ENCODE measurements at regions not wholly inside any gene's neighbourhood (a gene's known extent, or its start where the extent isn't known, plus 50 kb on each side); places are given as distances from the start of the nearest gene placed in this dataset.
A peak's percentile ranks its signal among the peaks of the same experiment; 100 is the strongest.
"Not testable (repeated sequence)": the region's sequence is repeated elsewhere in the genome, so short reads cannot be mapped to it uniquely, and the experiment has no call there.

DNA sequence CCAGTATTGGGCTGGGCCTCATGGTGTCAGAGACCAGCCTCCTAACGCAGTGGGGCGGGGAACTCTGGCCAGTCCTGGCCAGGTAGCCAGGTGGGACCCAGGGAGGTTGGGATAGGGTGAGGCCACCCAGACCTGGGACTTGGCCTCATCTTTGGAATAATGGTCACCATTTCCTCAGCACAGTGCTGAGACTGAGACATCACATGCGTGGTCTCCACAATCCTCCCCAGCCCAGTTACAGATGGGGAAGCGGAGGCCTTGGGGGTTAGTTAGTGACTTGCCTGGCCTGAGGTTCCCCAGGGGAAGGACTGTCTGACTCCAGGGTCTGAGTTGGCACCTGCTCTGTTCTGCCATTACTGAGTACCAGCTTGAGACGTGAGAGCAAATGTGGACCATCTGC, 77.9 kb upstream of the CASZ1 start:
- Mint-ChIP-seq H3K4me3 (no peak overlapping the region), H3K9me3 (no peaks in the 10 kb centered on the region), H3K27me3 (peaks cover 11 to 60% of the 10 kb centered on the region in 2 donors), H3K4me1 (ENCODE audit: low read depth in 2 of 2) (no peaks in the 10 kb centered on the region), H3K36me3 (ENCODE audit: insufficient read depth) (no peaks in the 10 kb centered on the region), H3K27ac (no peak overlapping the region)
- DNase-seq (no peak), ATAC-seq (replicated peaks) (no peak)

GRCh38 chr1:10877894-10878293, 81.4 kb upstream of the CASZ1 start:
- Mint-ChIP-seq H3K9me3 (no peaks in the 10 kb centered on the region), H3K27ac (no peak overlapping the region), H3K36me3 (ENCODE audit: insufficient read depth) (no peaks in the 10 kb centered on the region), H3K4me1 (ENCODE audit: low read depth in 2 of 2) (no peaks in the 10 kb centered on the region), H3K4me3 (no peak overlapping the region), H3K27me3 (peaks cover 14 to 58% of the 10 kb centered on the region in 2 donors)
- no peak for ATAC-seq (replicated peaks)
- DNase-seq, result no peak

DNA sequence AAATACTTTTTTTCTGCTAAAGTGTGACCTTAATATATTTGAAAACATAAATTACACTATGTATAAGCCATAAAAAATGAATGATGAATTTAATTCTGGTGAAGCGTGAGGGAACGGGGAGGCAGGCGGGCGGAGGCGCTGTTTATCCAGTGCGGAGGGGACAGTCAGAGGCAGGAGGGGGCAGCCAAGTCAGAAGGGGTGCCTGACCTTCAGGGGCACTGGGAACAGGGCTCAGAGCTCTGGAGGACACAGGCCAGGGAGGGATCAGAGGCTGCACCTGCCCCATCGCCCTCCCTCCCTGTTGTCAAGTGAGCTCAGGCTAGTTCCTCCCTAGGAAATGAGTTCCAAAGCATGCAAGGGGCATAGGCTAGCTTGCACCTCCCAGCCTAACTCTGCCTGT, 82.0 kb upstream of the CASZ1 start:
- H3K27me3 Mint-ChIP-seq, result peaks cover 14 to 52% of the 10 kb centered on the region in 2 donors
- H3K27ac Mint-ChIP-seq, result no peak overlapping the region
- no peaks in the 10 kb centered on the region for H3K36me3 Mint-ChIP-seq (ENCODE audit: insufficient read depth)
- no peak for ATAC-seq (replicated peaks)
- no peak overlapping the region for H3K4me3 Mint-ChIP-seq
- no peak for DNase-seq
- no peaks in the 10 kb centered on the region for H3K4me1 Mint-ChIP-seq (ENCODE audit: low read depth in 2 of 2)
- H3K9me3 Mint-ChIP-seq, result no peaks in the 10 kb centered on the region

DNA sequence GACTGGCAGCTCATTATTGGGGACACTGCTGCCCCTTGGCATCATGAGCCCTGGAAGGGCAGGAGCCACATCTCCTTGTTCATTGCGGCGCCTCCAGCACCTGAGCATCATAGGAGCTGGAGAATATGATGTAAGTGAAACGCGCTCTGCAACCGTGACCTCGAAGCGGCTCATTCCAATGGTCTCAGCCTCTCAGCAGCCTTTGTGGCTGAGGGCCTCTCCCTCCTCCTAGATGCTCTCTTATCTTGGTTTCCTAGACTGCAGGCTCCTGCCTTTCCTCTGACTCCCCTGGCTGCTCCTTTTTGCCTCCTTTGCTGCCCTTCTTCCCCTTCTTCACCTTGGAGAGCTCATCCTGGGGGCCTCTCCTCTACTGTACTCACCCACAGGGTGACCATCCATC, 83.6 kb upstream of the CASZ1 start:
- H3K4me3 Mint-ChIP-seq, result no peak overlapping the region
- ATAC-seq (replicated peaks) (no peak), DNase-seq (no peak)
- no peaks in the 10 kb centered on the region for H3K4me1 Mint-ChIP-seq (ENCODE audit: low read depth in 2 of 2)
- no peaks in the 10 kb centered on the region for H3K9me3 Mint-ChIP-seq
- no peaks in the 10 kb centered on the region for H3K36me3 Mint-ChIP-seq (ENCODE audit: insufficient read depth)
- H3K27ac Mint-ChIP-seq, result peak overlapping the region in 1 of 2 donors; percentile 42
- H3K27me3 Mint-ChIP-seq, result peaks cover 17 to 40% of the 10 kb centered on the region in 2 donors

- Mint-ChIP-seq H3K27me3 (peaks cover 27 to 46% of the 10 kb centered on the region in 2 donors), H3K4me1 (ENCODE audit: low read depth in 2 of 2) (no peaks in the 10 kb centered on the region), H3K9me3 (no peaks in the 10 kb centered on the region), H3K4me3 (no peak overlapping the region), H3K27ac (no peak overlapping the region), H3K36me3 (ENCODE audit: insufficient read depth) (no peaks in the 10 kb centered on the region)
- ATAC-seq (replicated peaks) (no peak), DNase-seq (no peak)
These were observed 84.6 kb upstream of the CASZ1 start for GRCh38 chr1:10881046-10881445.

DNA sequence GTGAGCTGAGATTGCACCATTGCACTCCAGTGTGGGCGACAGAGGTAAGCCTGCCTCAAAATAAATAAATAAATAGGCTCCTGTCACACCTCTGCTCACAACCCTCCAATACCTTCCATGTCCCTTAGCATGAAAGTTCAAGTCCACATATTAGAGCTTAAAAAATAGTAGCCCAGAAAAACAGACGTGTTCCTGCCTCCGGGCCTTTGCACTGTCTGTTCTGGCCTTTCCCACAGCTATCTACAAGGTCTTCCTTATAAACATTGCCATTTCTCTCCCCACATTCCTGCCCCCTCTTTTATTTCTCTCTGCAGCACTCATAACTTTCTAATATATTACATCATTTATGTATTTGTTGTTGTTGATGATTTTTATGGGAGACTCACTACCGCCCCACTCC, 85.6 kb upstream of the CASZ1 start:
- no peaks in the 10 kb centered on the region for H3K36me3 Mint-ChIP-seq (ENCODE audit: insufficient read depth)
- DNase-seq (no peak), ATAC-seq (replicated peaks) (no peak)
- H3K9me3 Mint-ChIP-seq, result no peaks in the 10 kb centered on the region
- no peaks in the 10 kb centered on the region for H3K4me1 Mint-ChIP-seq (ENCODE audit: low read depth in 2 of 2)
- H3K27me3 Mint-ChIP-seq, result peaks cover 28 to 56% of the 10 kb centered on the region in 2 donors
- no peak overlapping the region for H3K27ac Mint-ChIP-seq
- H3K4me3 Mint-ChIP-seq, result no peak overlapping the region

- not testable (repeated sequence) for H3K9me3 Mint-ChIP-seq; H3K36me3 Mint-ChIP-seq (ENCODE audit: insufficient read depth); H3K4me1 Mint-ChIP-seq (ENCODE audit: low read depth in 2 of 2); H3K4me3 Mint-ChIP-seq; DNase-seq; H3K27ac Mint-ChIP-seq; ATAC-seq (replicated peaks)
- peaks cover 45 to 71% of the 10 kb centered on the region in 2 donors for H3K27me3 Mint-ChIP-seq
These were observed 90.6 kb upstream of the CASZ1 start for GRCh38 chr1:10887032-10887431.

- DNase-seq (no peak), ATAC-seq (replicated peaks) (no peak)
- H3K9me3 Mint-ChIP-seq, result no peaks in the 10 kb centered on the region
- no peak overlapping the region for H3K4me3 Mint-ChIP-seq
- peaks cover 4% of the 10 kb centered on the region in 2 donors for H3K4me1 Mint-ChIP-seq (ENCODE audit: low read depth in 2 of 2)
- H3K36me3 Mint-ChIP-seq (ENCODE audit: insufficient read depth), result peaks cover 3% of the 10 kb centered on the region
- H3K27ac Mint-ChIP-seq, result no peak overlapping the region
- peaks cover 56 to 76% of the 10 kb centered on the region in 2 donors for H3K27me3 Mint-ChIP-seq
These were observed 91.8 kb upstream of the CASZ1 start for GRCh38 chr1:10888291-10888690.

DNA sequence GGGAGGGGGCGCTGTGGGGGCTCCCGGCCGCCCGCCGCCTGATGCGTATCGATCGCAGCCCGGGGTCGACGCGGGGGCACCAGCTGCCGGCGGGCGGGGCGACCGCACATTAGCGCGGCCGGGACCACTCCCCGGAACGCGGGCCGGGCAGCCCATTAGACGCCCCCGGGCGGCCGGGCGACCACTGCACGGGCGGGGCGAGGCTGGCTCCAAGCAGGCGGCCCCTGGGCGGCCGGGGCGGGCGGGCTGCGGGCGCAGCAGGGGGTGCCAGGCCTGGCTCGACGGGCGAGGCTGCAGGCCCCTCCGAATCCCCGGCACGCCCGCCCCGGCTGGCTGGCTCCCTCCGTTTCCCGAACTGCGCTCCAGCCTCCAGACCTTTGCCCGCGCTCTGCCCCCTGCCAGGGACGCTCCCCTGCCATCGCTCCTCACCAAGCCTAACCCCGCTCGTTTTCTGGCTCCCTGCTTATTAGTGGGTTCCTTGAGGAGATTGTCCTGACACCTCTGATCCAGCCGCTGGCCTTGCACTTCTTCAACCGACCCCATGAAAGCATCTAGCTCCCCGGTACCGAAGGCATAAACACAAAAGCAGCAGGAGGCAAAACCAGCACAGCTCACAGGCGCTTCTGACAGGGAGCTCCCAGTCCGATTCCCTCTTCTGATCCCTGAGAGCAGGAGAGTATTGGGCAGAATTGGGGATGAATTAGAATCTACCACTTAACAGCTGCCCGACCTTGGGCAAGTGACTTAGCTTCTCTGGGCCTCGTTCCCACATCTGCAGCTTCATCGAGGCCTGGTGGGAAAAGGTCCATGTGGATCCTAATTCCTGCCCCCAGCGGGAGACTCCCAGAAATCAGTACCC, 92.6 kb upstream of the CASZ1 start:
- H3K27ac Mint-ChIP-seq, result no peak overlapping the region
- H3K9me3 Mint-ChIP-seq, result no peaks in the 10 kb centered on the region
- H3K4me1 Mint-ChIP-seq (ENCODE audit: low read depth in 2 of 2), result peaks cover 4% of the 10 kb centered on the region in 2 donors
- no peak for ATAC-seq (replicated peaks)
- peaks cover 56 to 77% of the 10 kb centered on the region in 2 donors for H3K27me3 Mint-ChIP-seq
- H3K4me3 Mint-ChIP-seq, result peak overlapping the region; percentile 37 to 52
- H3K36me3 Mint-ChIP-seq (ENCODE audit: insufficient read depth), result peaks cover 3% of the 10 kb centered on the region
- no peak for DNase-seq

GRCh38 chr1:10889650-10890353, 93.4 kb upstream of the CASZ1 start:
- Mint-ChIP-seq H3K4me1 (ENCODE audit: low read depth in 2 of 2) (peaks cover 4% of the 10 kb centered on the region in 2 donors), H3K27ac (no peak overlapping the region), H3K4me3 (peak overlapping the region in 1 of 2 donors; percentile 52), H3K36me3 (ENCODE audit: insufficient read depth) (peaks cover 3% of the 10 kb centered on the region), H3K27me3 (peaks cover 55 to 76% of the 10 kb centered on the region in 2 donors), H3K9me3 (no peaks in the 10 kb centered on the region)
- no peak for DNase-seq
- no peak for ATAC-seq (replicated peaks)

DNA sequence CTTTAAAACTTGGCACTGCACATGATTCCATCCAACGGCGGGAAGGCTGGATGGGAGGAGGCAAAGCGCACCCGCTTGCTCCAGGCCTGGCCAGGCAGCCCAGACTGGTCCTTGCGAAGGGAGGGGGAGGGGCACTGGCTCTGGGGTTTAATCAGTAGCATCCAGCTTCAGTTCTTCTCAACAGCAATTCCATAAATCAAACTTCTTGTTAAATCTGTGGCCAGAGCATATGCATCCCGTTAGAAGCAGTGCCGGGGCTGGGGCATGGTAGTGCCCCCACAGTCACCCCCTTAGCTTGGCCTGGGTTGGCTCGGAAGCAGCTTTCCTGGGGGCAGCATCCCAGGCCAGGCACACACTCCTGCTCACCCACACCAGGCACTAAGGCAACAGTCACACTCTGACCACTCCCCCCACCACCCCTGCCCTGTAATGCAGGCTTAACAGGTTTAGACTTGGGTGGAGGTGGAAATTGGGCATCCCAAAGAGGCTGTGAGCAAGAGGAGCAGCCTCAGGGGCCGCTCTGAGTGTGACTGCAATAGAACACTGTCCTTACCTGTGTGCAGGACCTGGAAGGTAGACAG, 94.1 kb upstream of the CASZ1 start:
- ATAC-seq (replicated peaks) (no peak), DNase-seq (no peak)
- H3K36me3 Mint-ChIP-seq (ENCODE audit: insufficient read depth), result peaks cover 3% of the 10 kb centered on the region
- H3K4me1 Mint-ChIP-seq (ENCODE audit: low read depth in 2 of 2), result peaks cover 4% of the 10 kb centered on the region in 2 donors
- no peak overlapping the region for H3K27ac Mint-ChIP-seq
- H3K27me3 Mint-ChIP-seq, result peaks cover 47 to 68% of the 10 kb centered on the region in 2 donors
- H3K4me3 Mint-ChIP-seq, result no peak overlapping the region
- H3K9me3 Mint-ChIP-seq, result no peaks in the 10 kb centered on the region

- H3K9me3 Mint-ChIP-seq, result no peaks in the 10 kb centered on the region
- no peak overlapping the region for H3K4me3 Mint-ChIP-seq
- DNase-seq (no peak), ATAC-seq (replicated peaks) (no peak)
- peaks cover 3% of the 10 kb centered on the region for H3K36me3 Mint-ChIP-seq (ENCODE audit: insufficient read depth)
- peaks cover 4% of the 10 kb centered on the region in 2 donors for H3K4me1 Mint-ChIP-seq (ENCODE audit: low read depth in 2 of 2)
- no peak overlapping the region for H3K27ac Mint-ChIP-seq
- peaks cover 42 to 63% of the 10 kb centered on the region in 2 donors for H3K27me3 Mint-ChIP-seq
These were observed 94.6 kb upstream of the CASZ1 start for GRCh38 chr1:10891091-10891490.

- H3K27ac Mint-ChIP-seq, result no peak overlapping the region
- ATAC-seq (replicated peaks), result no peak
- DNase-seq, result no peak
- H3K4me3 Mint-ChIP-seq, result no peak overlapping the region
- H3K36me3 Mint-ChIP-seq (ENCODE audit: insufficient read depth), result peaks cover 3% of the 10 kb centered on the region
- peaks cover 4% of the 10 kb centered on the region in 2 donors for H3K4me1 Mint-ChIP-seq (ENCODE audit: low read depth in 2 of 2)
- H3K27me3 Mint-ChIP-seq, result peaks cover 42 to 50% of the 10 kb centered on the region in 2 donors
- no peaks in the 10 kb centered on the region for H3K9me3 Mint-ChIP-seq
These were observed 96.0 kb upstream of the CASZ1 start for GRCh38 chr1:10892138-10893065.

Data from effector memory CD8-positive, alpha-beta T cell (primary cell).